ENCODE measurements at regions not wholly inside any gene's neighbourhood (a gene's known extent, or its start where the extent isn't known, plus 50 kb on each side); places are given as distances from the start of the nearest gene placed in this dataset.

GRCh38 chr1:105359457-105359856, 1609.8 kb downstream of the AMY1C start:
- Histone ChIP-seq H2AFZ (ENCODE audit: low read length) (no peak overlapping the region), H3K27me3 (ENCODE audit: control insufficient read depth in 1 of 2, insufficient read depth in 2 of 2, low read length in 2 of 2) (no peaks in the 10 kb centered on the region), H3K4me2 (ENCODE audit: low read depth, low read length) (no peak overlapping the region), H3K36me3 (replicated peaks in 1 of 2; ENCODE audit: control insufficient read depth in 1 of 2, insufficient read depth in 2 of 2, low read length in 2 of 2) (no peaks in the 10 kb centered on the region), H3K79me2 (ENCODE audit: insufficient read depth, low read length) (no peaks in the 10 kb centered on the region), H4K20me1 (ENCODE audit: insufficient read depth, low read length) (no peaks in the 10 kb centered on the region), H3K27ac (ENCODE audit: extremely low read length, insufficient read depth, low read length) (no peak overlapping the region), H3K9ac (ENCODE audit: insufficient read depth, low read depth, low read length) (no peak overlapping the region), H3K9me3 (ENCODE audit: low read length) (peaks cover 4% of the 10 kb centered on the region; the same call in 1 of the 2 replicates), H3K4me3 (replicated peaks in 1 of 3; ENCODE audit: insufficient read depth in 1 of 3, low read depth in 2 of 3, low read length in 3 of 3) (no peak overlapping the region), H3K4me1 (ENCODE audit: insufficient read depth, low read length) (no peaks in the 10 kb centered on the region)
- WGBS (ENCODE audit: low lambda C conversion rate) = 10% methylated on average over 1 of the region's 1 CpG
- in situ Hi-C loops (cut with HindIII; ENCODE audit: extremely low pct_ligation_motif_present, low pct_unique_long_range_greater_than_20kb) = no loop called here
- ATAC-seq = no peak
- TF ChIP-seq ZNF446 (CRISPR knock-in tag; IDR thresholded peaks at IDR 0.05) = no peak
- TF ChIP-seq POGZ (CRISPR knock-in tag; IDR thresholded peaks at IDR 0.05) = no peak
- TF ChIP-seq RORA (CRISPR knock-in tag; IDR thresholded peaks at IDR 0.05) = no peak
- TF ChIP-seq ZNF720 (CRISPR knock-in tag; IDR thresholded peaks at IDR 0.05) = no peak
- no peak for TF ChIP-seq MAFF (IDR thresholded peaks at IDR 0.05; ENCODE audit: low read depth, low read length)
- TF ChIP-seq SIN3B (IDR thresholded peaks at IDR 0.05; ENCODE audit: low read length) = no peak
- no peak for TF ChIP-seq SP4 (CRISPR knock-in tag; IDR thresholded peaks at IDR 0.05)
- no peak for TF ChIP-seq ZNF550 (CRISPR knock-in tag; IDR thresholded peaks at IDR 0.05; ENCODE audit: borderline replicate concordance)
- TF ChIP-seq NPAS2 (CRISPR knock-in tag; IDR thresholded peaks at IDR 0.05; ENCODE audit: borderline replicate concordance) = no peak
- no TSS peak for BruUV-seq (replicated peaks)
- DNase-seq (ENCODE audit: low spot score) = no peak
- intact Hi-C loops (cut with micrococcal nuclease; ENCODE audit: unreplicated experiment) = no loop called here
- CTCF ChIA-PET (ENCODE audit: low intra/inter-chr PET ratio, low total read pairs) = no interaction called here
- POLR2A ChIA-PET = no interaction called here
- no peak for FAIRE-seq

- Histone ChIP-seq H3K27ac (ENCODE audit: extremely low read length, insufficient read depth, low read length) (no peak overlapping the region), H3K36me3 (replicated peaks in 1 of 2; ENCODE audit: control insufficient read depth in 1 of 2, insufficient read depth in 2 of 2, low read length in 2 of 2) (no peaks in the 10 kb centered on the region), H3K79me2 (ENCODE audit: insufficient read depth, low read length) (no peaks in the 10 kb centered on the region), H3K9me3 (ENCODE audit: low read length) (peaks cover 4% of the 10 kb centered on the region; the same call in 1 of the 2 replicates), H3K4me1 (ENCODE audit: insufficient read depth, low read length) (no peaks in the 10 kb centered on the region), H3K4me3 (replicated peaks in 1 of 3; ENCODE audit: insufficient read depth in 1 of 3, low read depth in 2 of 3, low read length in 3 of 3) (no peak overlapping the region), H4K20me1 (ENCODE audit: insufficient read depth, low read length) (no peaks in the 10 kb centered on the region), H3K4me2 (ENCODE audit: low read depth, low read length) (no peak overlapping the region), H3K9ac (ENCODE audit: insufficient read depth, low read depth, low read length) (no peak overlapping the region), H3K27me3 (ENCODE audit: control insufficient read depth in 1 of 2, insufficient read depth in 2 of 2, low read length in 2 of 2) (no peaks in the 10 kb centered on the region), H2AFZ (ENCODE audit: low read length) (no peak overlapping the region)
- in situ Hi-C loops (cut with HindIII; ENCODE audit: extremely low pct_ligation_motif_present, low pct_unique_long_range_greater_than_20kb) (no loop called here), intact Hi-C loops (cut with micrococcal nuclease; ENCODE audit: unreplicated experiment) (no loop called here)
- POLR2A ChIA-PET = no interaction called here
- CTCF ChIA-PET (ENCODE audit: low intra/inter-chr PET ratio, low total read pairs) = no interaction called here
- ATAC-seq (no peak), FAIRE-seq (no peak), DNase-seq (ENCODE audit: low spot score) (no peak)
- 14% methylated on average over 1 of the region's 1 CpG for WGBS (ENCODE audit: low lambda C conversion rate)
- no TSS peak for BruUV-seq (replicated peaks)
- TF ChIP-seq CBFB (CRISPR knock-in tag; IDR thresholded peaks at IDR 0.05) (no peak), ZNF639 (CRISPR knock-in tag; conservative IDR thresholded peaks at IDR 0.05) (no peak), SRSF1 (optimal IDR thresholded peaks at IDR 0.05; ENCODE audit: low read depth, low read length) (no peak), KAT2B (IDR thresholded peaks at IDR 0.05; ENCODE audit: borderline replicate concordance, low read depth, low read length) (no peak), SYNCRIP (IDR thresholded peaks at IDR 0.05; ENCODE audit: insufficient read depth, low read depth, low read length) (no peak), RERE (CRISPR knock-in tag; IDR thresholded peaks at IDR 0.05; ENCODE audit: low read depth) (no peak), MIER2 (CRISPR knock-in tag; IDR thresholded peaks at IDR 0.05) (no peak)
These were observed 1612.7 kb downstream of the AMY1C start for GRCh38 chr1:105362438-105362837.
